ENCODE measurements at regions not wholly inside any gene's neighbourhood (a gene's known extent, or its start where the extent isn't known, plus 50 kb on each side); places are given as distances from the start of the nearest gene placed in this dataset.

DNA sequence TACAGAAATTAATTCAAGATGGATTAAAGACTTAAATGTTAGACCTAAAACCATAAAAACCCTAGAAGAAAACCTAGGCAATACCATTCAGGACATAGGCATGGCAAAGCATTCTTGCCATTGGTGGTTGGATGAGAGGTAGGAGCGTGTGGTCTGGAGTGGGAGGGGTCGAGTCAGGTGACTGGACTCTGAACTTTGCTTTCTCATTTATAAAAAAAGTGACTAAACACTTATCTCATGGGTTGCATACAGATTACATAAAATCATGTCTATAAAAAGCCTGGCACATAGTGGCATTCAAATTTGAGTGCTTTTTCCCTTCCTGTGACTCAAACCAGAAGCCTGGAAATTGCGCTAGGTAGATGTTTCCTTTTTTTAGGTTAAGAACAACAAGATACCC lies 159.7 kb upstream of the SHISA6 start:
- DNase-seq = no peak

DNA sequence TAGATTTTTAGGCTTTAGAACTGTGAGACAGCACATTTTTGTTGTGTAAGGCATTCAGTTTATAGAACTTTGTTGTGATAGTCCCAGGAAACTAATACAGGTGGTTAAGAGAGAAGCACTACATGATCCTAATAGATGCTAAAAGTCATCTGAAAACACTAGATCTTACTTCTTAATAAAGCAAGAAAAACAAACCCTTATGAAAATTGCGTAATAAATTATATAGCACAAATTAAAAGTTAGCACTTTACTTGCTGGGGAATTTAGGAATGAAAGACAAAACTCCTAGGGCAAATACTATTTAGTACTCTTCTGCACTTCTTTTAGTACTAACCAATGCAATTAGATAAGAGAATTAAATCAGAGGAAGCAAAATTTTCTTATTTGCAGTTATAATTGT lies 163.3 kb upstream of the SHISA6 start:
- no peak for DNase-seq

DNA sequence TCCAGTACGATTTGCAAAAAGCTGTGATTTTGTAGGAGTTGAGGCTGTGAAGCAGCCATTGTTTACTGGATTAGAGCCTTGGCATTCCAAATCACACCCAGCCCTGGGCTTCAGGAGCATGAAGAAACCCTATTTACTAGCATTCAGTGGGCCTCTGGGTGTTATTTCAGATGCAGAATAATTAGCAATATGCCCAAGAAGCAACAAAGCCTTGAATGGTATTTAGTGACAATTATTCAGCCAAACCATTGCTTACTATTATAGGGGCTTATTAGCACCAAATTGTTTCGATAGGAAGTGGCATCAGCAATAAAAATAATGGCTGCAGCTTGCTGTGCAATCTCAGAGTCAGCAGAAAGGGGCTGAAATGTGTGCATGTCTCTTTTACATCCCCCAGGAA lies 166.6 kb upstream of the SHISA6 start:
- DNase-seq = no peak

DNA sequence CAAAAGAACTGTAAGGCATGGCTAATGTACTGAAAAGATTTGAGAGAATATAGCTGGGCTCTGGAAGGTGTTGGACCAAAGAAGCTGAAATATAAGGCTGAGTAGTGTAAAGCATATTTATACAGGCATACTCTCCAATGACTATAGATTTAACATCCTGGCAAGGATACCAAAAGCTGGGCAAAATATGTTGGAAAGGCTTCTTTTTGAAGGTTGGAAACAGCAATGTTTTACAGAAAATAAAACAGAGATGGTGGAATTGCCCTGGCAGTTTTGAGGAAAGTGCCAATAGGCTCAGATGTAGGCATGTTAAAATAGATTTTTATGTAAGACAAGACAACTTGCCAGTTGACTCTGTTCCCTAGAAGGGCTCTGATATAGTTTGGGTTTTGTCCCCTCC lies 184.1 kb upstream of the SHISA6 start:
- no peak for DNase-seq

DNA sequence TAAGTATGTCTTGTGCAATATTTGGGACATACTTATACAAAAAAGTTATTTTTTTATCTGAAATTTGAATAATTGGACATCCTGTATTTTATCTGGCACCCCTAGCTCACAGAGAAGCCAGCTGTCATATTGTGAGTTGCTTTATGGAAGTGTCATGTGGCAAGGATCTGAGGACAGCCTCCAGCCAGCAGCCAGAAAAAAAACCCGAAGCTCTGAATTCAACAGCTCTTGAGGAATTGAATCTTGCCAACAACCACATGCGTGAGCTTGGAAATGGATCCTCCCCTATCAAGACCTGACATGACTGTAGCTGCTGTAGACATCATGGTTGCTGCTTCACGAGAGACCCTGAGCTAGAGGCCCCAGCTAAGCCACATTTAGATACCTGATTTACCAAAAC lies 187.2 kb upstream of the SHISA6 start:
- no peak for DNase-seq

DNA sequence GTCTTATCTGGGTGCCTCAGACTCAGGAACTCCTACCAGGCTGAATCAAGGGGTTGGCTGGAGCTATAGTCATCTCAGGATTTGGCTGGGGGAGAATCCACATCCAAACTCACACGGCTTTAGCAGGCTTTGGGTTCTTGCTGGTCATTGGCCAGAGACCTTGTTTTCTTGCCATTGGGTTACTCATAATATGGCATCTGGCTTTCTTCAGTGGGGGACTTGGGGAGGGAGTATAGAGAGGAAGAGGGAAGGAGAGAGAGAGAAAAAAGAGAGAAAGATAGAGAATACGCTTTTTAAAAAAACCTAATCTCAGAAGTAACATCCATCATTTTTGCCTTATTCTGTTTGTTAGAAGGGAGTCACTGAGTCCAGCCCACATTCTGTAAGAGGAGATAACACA lies 191.5 kb upstream of the SHISA6 start:
- no peak for DNase-seq

DNA sequence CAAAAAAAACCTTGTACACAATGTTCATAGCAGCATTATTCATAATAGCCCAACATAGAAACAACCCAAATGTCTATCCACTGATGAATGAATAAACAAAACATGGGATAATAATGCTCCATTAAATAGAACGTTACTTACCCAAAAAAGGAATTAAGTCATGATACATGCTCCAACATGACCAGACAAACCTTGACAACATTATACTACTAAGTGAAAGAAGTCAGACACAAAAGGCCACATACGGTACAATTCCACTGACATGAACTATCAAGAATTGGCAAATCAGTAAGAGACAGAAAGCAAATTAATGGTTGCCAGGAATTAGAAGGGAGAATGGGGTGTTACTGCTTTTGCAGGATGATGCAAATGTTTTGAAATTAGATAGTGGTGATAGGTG lies 193.8 kb upstream of the SHISA6 start:
- no peak for DNase-seq

DNA sequence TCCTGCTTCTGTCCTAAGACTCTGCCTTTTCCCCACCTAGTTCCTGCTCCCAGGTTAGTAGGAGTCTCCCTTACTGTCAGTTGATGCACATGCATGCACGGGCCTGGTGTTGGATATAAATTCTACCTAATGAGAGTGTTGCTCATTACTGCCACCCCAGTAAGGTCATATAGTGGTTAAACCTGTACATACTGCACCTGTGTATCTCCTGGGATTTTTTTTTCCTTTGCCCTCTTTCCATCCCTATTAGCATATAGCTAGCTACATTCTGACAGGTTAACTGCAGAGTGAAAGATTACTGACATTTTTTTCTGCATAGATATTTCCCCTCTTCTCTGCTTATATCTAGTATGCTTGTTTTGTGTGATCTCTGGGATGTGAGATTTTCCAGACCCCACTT lies 201.5 kb upstream of the PIRT start:
- DNase-seq = no peak

DNA sequence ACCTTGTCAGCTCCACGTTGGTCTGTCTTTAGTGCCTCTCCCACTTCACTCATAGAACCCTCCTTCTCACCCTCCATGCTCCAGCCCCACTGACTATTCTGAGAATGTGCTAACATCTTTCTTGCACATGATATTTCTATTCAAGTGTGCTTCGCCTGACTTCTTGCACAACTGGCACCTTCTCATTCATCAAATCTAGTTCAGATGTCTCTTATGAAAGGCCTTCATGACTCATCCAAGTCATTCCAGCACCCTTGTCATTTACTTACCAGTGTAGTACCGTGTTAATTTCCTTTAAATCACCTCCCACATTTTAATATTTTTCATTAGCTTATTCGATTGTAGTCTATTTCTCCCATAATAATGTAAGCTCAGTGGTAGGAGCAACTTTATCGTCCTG lies 197.8 kb upstream of the PIRT start:
- DNase-seq = no peak

DNA sequence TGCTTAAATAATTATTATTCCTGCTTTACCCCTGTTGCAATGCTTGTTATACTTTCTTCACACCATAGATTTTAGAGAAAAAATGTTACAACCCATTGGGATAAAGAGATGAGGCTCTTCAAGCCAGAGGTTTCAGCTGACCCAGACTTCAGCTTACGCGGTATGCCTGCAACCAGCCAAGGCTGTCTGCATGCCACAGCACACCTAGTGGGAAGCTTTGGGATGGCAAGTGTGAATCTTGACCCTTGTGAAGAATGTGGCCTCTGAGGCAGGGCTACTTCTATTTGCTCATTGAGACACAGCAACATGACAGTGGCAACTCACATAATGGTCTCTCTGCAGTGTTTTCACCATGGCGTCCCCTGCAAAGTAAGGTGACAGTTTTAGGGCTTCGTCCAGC lies 193.9 kb upstream of the PIRT start:
- no peak for DNase-seq

DNA sequence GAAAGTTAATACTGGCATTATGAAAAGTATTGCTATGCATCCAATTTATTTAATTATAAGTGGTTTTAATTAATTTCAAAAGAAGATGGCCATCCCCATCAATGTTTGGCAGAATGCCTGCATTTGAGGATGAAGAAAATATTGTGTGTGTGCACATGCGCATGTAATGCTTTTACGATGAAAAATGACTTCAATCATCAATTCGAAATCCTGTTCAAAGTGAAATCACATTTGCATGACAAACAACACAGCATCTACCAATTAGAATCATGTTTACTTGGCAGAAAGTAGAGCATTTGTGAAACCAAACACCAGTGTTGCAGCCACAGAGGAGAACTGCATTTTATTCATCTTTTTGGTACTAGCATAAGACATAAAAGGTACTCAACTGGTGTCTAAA lies 191.9 kb upstream of the PIRT start:
- DNase-seq = no peak

DNA sequence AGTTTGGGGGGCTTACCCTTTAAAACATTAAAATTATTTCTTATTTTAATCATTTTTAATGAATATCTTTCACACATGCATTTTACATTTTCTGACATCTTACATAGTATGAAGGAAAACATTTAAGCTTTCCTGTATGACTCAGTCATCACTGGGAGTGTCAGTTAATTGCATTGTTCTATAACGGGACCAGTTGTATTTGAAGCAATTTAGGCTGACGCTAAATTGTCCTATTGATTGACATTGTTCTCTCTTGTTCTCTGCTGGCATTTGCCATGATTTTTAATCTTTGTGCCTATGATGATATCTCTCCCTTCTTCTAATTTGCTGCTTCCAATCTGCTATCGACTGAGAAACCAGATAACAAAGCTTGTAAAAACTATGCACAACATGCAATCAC lies 190.5 kb upstream of the PIRT start:
- DNase-seq = no peak

DNA sequence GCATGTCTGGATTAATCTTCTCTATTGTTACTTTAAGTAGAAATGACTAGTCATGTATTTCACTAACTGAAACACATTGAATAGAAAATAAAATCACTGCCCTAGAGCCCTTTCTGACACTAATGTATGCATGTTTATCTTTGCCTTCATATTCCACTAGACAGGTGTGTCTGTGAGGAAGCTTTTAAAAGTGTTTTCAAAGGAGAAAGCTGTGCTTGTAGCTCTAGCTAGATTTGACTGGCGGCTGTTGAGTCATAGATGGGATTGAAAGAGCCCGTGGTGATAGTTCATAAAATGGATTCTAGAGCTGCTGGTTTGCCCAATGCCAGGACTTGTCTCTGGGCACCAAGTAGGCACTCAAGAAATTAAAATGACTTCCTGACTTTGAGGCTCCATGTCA lies 189.0 kb upstream of the PIRT start:
- DNase-seq = no peak

DNA sequence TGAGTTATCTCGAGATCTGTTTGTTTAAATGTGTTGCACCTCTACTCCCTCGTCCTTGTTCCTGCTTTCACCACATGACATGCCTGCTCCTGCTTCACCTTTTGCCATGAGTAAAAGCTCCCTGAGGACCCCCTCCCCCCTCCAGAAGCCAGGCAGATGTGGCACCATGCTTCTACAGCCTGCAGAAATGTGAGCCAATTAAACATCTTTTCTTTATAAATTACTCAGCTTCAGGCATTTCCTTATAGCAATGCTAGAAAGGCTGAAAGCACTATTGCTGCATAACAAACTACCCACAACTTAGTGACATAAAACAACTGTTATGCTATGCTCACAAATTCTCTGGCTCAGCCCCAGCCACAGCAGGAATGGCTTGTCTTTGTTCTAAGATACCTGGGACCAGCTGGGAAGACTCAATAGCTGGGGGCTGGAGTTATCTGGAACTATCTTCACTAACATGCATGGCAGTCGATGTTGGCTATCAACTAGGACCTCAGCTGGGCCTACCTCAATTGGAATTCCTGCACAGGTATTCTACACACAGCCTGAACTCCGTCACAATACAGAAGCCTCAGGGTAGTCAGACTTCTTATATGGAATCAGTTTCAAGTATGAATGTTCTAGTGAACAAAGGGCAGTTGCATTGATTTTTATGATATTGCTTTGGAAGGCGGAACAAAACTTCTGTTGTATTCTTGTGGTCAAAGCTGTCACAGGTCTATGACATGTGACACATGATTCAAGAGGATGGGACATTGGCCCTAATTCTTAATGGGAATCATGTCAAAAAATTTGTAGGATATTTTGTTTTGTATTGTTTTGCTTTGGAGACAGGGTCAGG lies 186.0 kb upstream of the PIRT start:
- no peak for DNase-seq

DNA sequence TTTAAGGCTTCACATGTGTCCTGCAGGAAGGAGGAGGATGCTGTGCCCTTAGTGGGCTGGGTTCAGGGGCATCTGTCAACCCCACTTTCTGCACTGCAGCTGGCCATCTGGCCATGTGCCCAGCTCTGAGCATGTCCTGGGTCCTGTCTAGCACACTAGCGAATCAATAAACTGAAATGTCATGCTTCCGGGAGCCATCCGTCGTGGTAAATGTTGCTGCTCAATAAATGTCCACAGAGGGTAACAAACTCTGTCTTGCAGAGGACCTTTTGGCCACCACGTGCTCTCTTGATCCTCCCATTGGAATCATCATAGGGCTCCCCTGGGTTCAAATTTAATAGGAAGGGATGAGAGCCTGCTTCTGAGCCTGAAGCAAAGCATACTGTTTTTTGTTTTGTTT lies 168.6 kb upstream of the PIRT start:
- no peak for DNase-seq

DNA sequence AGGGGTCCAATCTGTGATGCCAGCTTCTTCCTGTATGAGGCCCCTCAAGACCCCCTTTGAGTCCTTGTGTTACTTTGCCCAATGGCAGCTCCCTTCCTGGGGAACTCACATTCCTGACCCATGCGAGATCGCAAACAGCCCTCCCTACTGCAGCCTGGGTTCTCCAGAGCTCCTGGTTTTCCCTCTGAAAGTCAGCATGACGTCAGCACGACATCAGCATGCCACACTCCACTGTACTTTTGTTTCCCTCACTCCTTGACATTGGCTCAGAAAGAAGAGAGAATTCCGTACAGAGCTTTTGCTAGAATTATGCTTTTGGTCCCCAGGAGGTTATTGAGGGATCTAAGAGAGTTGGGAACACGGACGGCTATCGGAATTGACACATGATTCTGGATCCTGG lies 168.1 kb upstream of the PIRT start:
- DNase-seq = no peak

DNA sequence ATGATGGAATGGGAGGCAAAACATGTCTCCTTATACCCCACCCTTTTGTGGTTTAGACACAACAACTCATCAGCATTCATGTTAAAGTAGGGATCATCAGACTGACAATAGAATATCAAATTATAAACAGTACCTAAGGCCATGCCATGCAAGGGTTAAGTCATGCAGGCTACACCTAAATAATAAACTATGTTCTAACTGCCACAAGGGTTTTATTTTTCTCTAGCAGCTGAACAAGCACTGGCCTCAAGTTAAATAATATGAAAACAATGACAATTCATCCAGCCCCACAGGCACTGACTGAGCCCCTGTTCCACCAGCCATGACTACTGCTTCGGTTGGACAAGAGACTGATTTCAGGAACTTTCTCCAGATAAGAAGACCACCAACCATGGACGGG lies 164.5 kb upstream of the PIRT start:
- DNase-seq = no peak

DNA sequence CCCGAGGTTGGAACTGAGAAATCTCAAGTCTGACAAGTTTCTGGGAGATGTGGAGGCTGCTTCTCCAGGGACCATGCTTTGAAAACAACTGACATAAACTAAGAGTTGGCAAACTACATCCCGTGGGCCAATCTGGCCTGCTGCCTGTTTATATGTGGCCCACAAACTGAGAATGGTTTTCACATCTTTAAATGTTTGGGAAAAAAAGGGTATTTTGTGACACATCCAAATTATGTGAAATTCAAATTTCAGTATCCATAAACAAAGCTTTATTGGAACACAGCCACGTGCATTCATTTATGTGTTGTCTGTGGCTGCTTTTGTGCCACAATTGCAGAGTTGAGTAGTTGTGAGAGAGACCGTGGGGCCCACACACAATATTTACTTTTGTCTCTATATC lies 163.8 kb upstream of the PIRT start:
- DNase-seq = no peak

DNA sequence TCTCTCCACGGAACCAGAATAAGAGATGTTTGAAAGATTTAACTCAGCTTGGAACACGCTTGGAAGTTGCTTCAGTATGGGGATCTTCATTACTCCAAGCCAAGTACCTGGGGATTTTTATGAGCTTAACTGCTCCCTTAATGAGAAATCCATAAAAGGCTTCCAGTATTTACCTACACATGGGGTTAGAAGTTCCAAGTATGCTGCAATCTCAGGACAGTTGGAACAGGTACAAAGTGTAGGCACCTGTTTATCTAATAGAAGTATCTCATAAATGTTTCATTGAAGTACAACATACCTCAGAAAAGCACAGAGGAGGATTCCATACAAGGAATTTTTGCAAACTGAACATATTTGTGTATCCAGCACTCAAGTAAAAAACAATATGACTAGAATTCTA lies 161.6 kb upstream of the PIRT start:
- DNase-seq = no peak

DNA sequence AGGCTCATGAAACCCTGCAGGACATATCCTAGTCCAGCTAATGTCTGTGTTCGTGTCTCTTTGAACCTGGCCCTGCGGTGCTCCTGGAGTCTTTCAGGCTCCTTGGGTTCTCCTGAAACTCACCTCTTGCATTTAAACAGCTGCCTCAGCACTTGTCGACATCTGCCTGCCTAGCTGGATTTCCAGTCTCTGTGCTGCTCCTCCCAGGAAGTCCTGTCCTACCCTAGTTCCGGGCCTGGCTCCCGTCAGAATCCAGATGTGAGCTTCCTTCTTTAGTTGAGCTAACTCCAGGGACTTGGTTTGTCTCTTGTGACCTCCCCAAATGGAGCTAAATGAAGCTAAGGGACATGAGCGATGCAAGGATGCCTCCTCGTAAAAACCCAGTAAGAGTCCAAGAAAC lies 155.2 kb upstream of the PIRT start:
- DNase-seq = no peak

DNA sequence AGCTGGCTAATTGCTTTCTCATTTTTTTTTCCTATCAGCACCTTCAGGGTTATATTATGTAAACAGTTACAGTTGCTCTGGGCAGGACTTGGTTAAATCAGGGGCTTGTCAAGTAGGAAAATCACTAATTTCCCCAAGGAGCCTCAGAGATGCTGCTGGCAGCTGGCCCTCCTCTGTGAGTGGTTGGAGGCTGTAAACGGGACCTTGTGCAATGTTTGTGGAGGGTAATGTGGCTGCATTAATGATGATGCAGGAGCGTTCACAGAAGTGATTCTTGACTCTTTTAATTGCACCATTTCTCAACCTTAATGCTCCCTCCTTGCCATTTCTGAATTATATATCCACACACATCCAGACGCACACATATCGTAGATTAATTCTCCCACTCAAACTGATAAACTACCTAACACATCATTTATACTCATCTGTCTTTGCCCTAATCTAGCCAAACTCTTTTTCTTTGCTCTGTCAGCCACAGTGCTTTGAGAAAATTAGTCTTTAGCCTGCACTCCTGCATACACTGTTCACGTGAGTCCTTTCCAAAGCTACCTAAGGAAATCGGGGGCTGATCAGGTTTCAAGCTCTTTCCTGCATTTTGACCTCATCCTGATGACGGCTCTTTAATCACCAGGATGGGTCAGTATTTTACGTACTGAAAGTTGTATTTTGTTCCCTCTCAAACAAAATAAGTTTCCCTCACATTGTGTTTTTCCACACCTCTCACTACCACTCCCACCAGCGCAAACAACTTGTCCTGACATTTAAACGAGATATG lies 154.4 kb upstream of the PIRT start:
- DNase-seq = no peak

DNA sequence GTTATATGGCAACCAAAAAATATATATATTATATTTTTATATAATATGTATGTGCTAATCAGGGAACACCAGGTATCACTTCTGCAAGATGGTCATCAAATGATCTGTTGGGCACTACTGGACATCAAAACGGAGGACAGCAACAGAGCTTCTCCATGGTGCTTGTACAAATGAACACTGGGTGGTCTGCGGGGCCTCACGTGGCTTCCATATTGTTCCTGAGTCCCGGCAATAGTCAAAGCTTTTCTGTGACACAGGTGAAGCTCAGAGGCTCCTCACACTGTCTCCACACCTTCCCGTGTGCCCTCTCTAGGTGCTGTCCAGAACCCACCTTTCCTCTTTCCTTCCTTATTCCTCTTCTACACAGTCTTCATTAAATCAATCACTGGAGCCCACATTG lies 149.9 kb upstream of the PIRT start:
- no peak for DNase-seq

DNA sequence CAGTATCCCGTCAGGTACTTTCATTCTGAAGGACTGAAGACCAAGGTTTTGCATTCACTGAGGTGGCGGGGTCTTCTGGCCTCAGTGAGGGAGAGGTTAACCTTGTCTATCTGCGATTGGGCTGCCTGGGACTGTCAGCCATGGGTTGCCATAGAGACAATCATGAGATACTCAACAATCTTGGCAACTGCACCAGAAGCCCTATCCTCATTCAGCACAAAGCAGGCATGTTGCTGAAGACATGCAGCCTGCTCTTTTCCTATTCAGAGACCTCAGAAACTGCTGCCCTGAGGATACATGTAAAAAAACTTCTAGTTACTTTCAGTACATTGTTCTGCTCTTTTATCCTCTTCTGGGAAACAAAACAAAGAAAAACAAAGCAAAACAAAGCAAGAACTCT lies 146.3 kb upstream of the PIRT start:
- DNase-seq = no peak

DNA sequence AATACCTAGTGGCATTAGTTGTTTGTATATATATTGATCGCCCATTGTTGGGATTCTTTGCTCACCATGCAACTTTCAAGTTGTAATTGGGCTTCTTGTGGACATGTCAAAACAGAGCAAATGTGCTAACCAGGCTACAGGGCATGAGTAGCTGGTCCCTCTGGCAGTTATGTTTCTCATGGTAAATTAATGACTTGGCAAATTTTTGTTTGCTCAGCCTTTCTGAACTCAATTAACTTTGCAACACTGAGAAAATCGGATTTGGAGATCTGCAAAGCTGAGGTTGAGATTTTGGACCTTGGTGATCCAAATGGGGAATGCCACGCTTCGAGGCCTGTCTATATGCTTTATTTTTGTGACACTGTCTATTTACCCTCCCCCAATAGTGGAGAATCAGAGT lies 138.5 kb upstream of the PIRT start:
- no peak for DNase-seq
